Activated naive CD4-positive, alpha-beta T cell treated with anti-CD3 and anti-CD28 coated beads for 36 hours (primary cell): ENCODE measurements at regions not wholly inside any gene's neighbourhood (a gene's known extent, or its start where the extent isn't known, plus 50 kb on each side); places are given as distances from the start of the nearest gene placed in this dataset.
"Not testable (repeated sequence)": the region's sequence is repeated elsewhere in the genome, so short reads cannot be mapped to it uniquely, and the experiment has no call there.

ENCODE experiments used
- CTCF ChIA-PET: fragments of 350-600 bp; sonication (Branson Sonifier 250); formaldehyde crosslinking; loops from one replicate; lab custom pipeline; 2021; ENCODE audit warnings: antibody characterized with exemption; lab: Charles Lee
- DNase-seq: peaks from one replicate; pipeline ENCODE4 v3.0.0-alpha.2; 2020
- H3K27ac Mint-ChIP-seq: one replicate; pipeline ENCODE4 v1.8.0; 2021; ENCODE audit warnings: mild to moderate bottlenecking, mixed read lengths
- H3K27me3 Mint-ChIP-seq: one replicate; pipeline ENCODE4 v1.8.0; 2021; ENCODE audit warnings: low read depth, mixed read lengths
- H3K36me3 Mint-ChIP-seq: one replicate; pipeline ENCODE4 v1.8.0; 2021; ENCODE audit warnings: low read depth, mixed read lengths
- H3K4me1 Mint-ChIP-seq: one replicate; pipeline ENCODE4 v1.8.0; 2021; ENCODE audit warnings: low read depth, mixed read lengths
- H3K4me3 Mint-ChIP-seq: one replicate; pipeline ENCODE4 v1.8.0; 2021; ENCODE audit warnings: mild to moderate bottlenecking, moderate library complexity, mixed read lengths
- H3K9me3 Mint-ChIP-seq: one replicate; pipeline ENCODE4 v1.8.0; 2021; ENCODE audit warnings: mixed read lengths
- intact Hi-C: fragments of 100-400 bp; cut with micrococcal nuclease; formaldehyde crosslinking; loops from one replicate; pipeline ENCODE4 v1.15.1; 2023

GRCh38 chr16:35754391-35755369, 2295.3 kb downstream of the TP53TG3F start:
- DNase-seq = no peak
- H3K36me3 Mint-ChIP-seq = peaks cover 6% of the 10 kb centered on the region
- H3K4me1 Mint-ChIP-seq = no peaks in the 10 kb centered on the region
- H3K27me3 Mint-ChIP-seq = no peaks in the 10 kb centered on the region
- CTCF ChIA-PET = no interaction called here
- H3K27ac Mint-ChIP-seq = no peak overlapping the region
- peaks cover 9% of the 10 kb centered on the region for H3K9me3 Mint-ChIP-seq
- intact Hi-C loops = no loop called here
- H3K4me3 Mint-ChIP-seq = no peak overlapping the region

- H3K4me3 Mint-ChIP-seq = no peak overlapping the region
Observed at GRCh38 chr16:35788381-35788780, 2329.0 kb downstream of the TP53TG3F start.

GRCh38 chr16:35792516-35793285, 2333.3 kb downstream of the TP53TG3F start:
- Mint-ChIP-seq H3K27ac (no peak overlapping the region), H3K4me3 (no peak overlapping the region), H3K9me3 (peaks cover 18% of the 10 kb centered on the region), H3K36me3 (no peaks in the 10 kb centered on the region), H3K4me1 (no peaks in the 10 kb centered on the region), H3K27me3 (no peaks in the 10 kb centered on the region)
- CTCF ChIA-PET = no interaction called here
- DNase-seq = no peak
- intact Hi-C loops = no loop called here

More at GRCh38 chr16:35788381-35788780, 2329.0 kb downstream of the TP53TG3F start:
- CTCF ChIA-PET = no interaction called here
- no peak for DNase-seq
- Mint-ChIP-seq H3K27me3 (no peaks in the 10 kb centered on the region), H3K27ac (no peak overlapping the region), H3K4me1 (no peaks in the 10 kb centered on the region), H3K9me3 (peaks cover 26% of the 10 kb centered on the region), H3K36me3 (peaks cover under 1% of the 10 kb centered on the region)
- intact Hi-C loops = no loop called here

GRCh38 chr16:35793601-35794000, 2334.2 kb downstream of the TP53TG3F start:
- CTCF ChIA-PET = no interaction called here
- Mint-ChIP-seq H3K4me3 (no peak overlapping the region), H3K4me1 (no peaks in the 10 kb centered on the region), H3K9me3 (peaks cover 23% of the 10 kb centered on the region), H3K27ac (no peak overlapping the region), H3K36me3 (no peaks in the 10 kb centered on the region), H3K27me3 (no peaks in the 10 kb centered on the region)
- intact Hi-C loops = no loop called here
- DNase-seq = no peak

GRCh38 chr16:35794896-35795295, 2335.5 kb downstream of the TP53TG3F start:
- no peaks in the 10 kb centered on the region for H3K4me1 Mint-ChIP-seq
- H3K4me3 Mint-ChIP-seq = no peak overlapping the region
- H3K9me3 Mint-ChIP-seq = peaks cover 27% of the 10 kb centered on the region
- no peak overlapping the region for H3K27ac Mint-ChIP-seq
- CTCF ChIA-PET = interaction anchor here (0.6 to 0.7 kb wide), 2 partner anchors 29 to 1176 kb away, joined by 3 read pairs; no protein-coding TSS in a partner anchor
- intact Hi-C loops = no loop called here
- H3K27me3 Mint-ChIP-seq = no peaks in the 10 kb centered on the region
- H3K36me3 Mint-ChIP-seq = no peaks in the 10 kb centered on the region
- no peak for DNase-seq

GRCh38 chr16:35795361-35796029, 2336.1 kb downstream of the TP53TG3F start:
- CTCF ChIA-PET = no interaction called here
- Mint-ChIP-seq H3K4me3 (no peak overlapping the region), H3K9me3 (peaks cover 27% of the 10 kb centered on the region), H3K27ac (no peak overlapping the region), H3K36me3 (no peaks in the 10 kb centered on the region), H3K4me1 (no peaks in the 10 kb centered on the region), H3K27me3 (no peaks in the 10 kb centered on the region)
- intact Hi-C loops = no loop called here
- no peak for DNase-seq

- Mint-ChIP-seq H3K27ac (no peak overlapping the region), H3K27me3 (no peaks in the 10 kb centered on the region), H3K36me3 (no peaks in the 10 kb centered on the region), H3K4me1 (no peaks in the 10 kb centered on the region), H3K4me3 (no peak overlapping the region), H3K9me3 (peaks cover 31% of the 10 kb centered on the region)
- intact Hi-C loops = no loop called here
- no peak for DNase-seq
- CTCF ChIA-PET = no interaction called here
Observed at GRCh38 chr16:35797811-35798210, 2338.4 kb downstream of the TP53TG3F start.

- Mint-ChIP-seq H3K4me1 (no peaks in the 10 kb centered on the region), H3K36me3 (no peaks in the 10 kb centered on the region), H3K9me3 (peaks cover 22% of the 10 kb centered on the region), H3K27me3 (no peaks in the 10 kb centered on the region), H3K4me3 (no peak overlapping the region), H3K27ac (no peak overlapping the region)
- CTCF ChIA-PET = no interaction called here
- intact Hi-C loops = no loop called here
- no peak for DNase-seq
Observed at GRCh38 chr16:35798885-35799426, 2339.5 kb downstream of the TP53TG3F start.

GRCh38 chr16:35804465-35804864, 2345.1 kb downstream of the TP53TG3F start:
- DNase-seq, H3K4me1 Mint-ChIP-seq, H3K27ac Mint-ChIP-seq, H3K4me3 Mint-ChIP-seq, intact Hi-C loops, H3K36me3 Mint-ChIP-seq, CTCF ChIA-PET, H3K27me3 Mint-ChIP-seq: not testable (repeated sequence)
- peaks cover 17% of the 10 kb centered on the region for H3K9me3 Mint-ChIP-seq

- no peaks in the 10 kb centered on the region for H3K27me3 Mint-ChIP-seq
- H3K4me1 Mint-ChIP-seq = no peaks in the 10 kb centered on the region
- no peak for DNase-seq
- H3K36me3 Mint-ChIP-seq = no peaks in the 10 kb centered on the region
- peaks cover 20% of the 10 kb centered on the region for H3K9me3 Mint-ChIP-seq
- no peak overlapping the region for H3K4me3 Mint-ChIP-seq
- no peak overlapping the region for H3K27ac Mint-ChIP-seq
- CTCF ChIA-PET = no interaction called here
- intact Hi-C loops = no loop called here
Observed at GRCh38 chr16:35823342-35823741, 2363.9 kb downstream of the TP53TG3F start.

- intact Hi-C loops = no loop called here
- H3K4me3 Mint-ChIP-seq = no peak overlapping the region
- H3K4me1 Mint-ChIP-seq = no peaks in the 10 kb centered on the region
- peaks cover 22% of the 10 kb centered on the region for H3K9me3 Mint-ChIP-seq
- no peaks in the 10 kb centered on the region for H3K36me3 Mint-ChIP-seq
- H3K27ac Mint-ChIP-seq = no peak overlapping the region
- no peak for DNase-seq
- CTCF ChIA-PET = no interaction called here
- H3K27me3 Mint-ChIP-seq = no peaks in the 10 kb centered on the region
Observed at GRCh38 chr16:35841632-35842031, 2382.2 kb downstream of the TP53TG3F start.

GRCh38 chr16:35862242-35862641, 2402.8 kb downstream of the TP53TG3F start:
- no peaks in the 10 kb centered on the region for H3K4me1 Mint-ChIP-seq
- CTCF ChIA-PET = no interaction called here
- H3K27ac Mint-ChIP-seq = no peak overlapping the region
- no peaks in the 10 kb centered on the region for H3K27me3 Mint-ChIP-seq
- peaks cover 25% of the 10 kb centered on the region for H3K9me3 Mint-ChIP-seq
- no peaks in the 10 kb centered on the region for H3K36me3 Mint-ChIP-seq
- no peak overlapping the region for H3K4me3 Mint-ChIP-seq
- intact Hi-C loops = no loop called here
- no peak for DNase-seq
